Heart left ventricle (tissue), 13 donors: ENCODE measurements at regions not wholly inside any gene's neighbourhood (a gene's known extent, or its start where the extent isn't known, plus 50 kb on each side); places are given as distances from the start of the nearest gene placed in this dataset.

Experiments
- POLR2A ChIP-seq, 2 donors: fragments of 450-650 bp; IDR thresholded peaks; one replicate each; pipeline ENCODE4 v1.6.1; 2017; ENCODE audit warnings: antibody characterized with exemption in 2 of 2, mild to moderate bottlenecking in 2 of 2, moderate library complexity in 2 of 2
- TF ChIP-seq, protein P1 (sequence below), 12 donors: fragments of 200-600 bp; sonication (generic) in 4 of 12; IDR thresholded peaks; one replicate each; pipeline versions ENCODE4 v1.5.0 to v1.8.0; 2018 to 2022; ENCODE audit warnings: antibody characterized with exemption in 12 of 12, mild to moderate bottlenecking in 5 of 12
- donor health status: ischemic (EF 13 %, LVEDD 7.1; RV severe dilation, severe dysfunction).
- donor health status: DM: no; HTN: yes; CAD: no.
- donor health status: DM: no; HTN: no; CAD: no.
- donor health status: ischemic (EF 25% LVEDD 6.9; RV normal size, moderate dysfunction).
- donor health status: ischemic (EF 25% LVEDD 5.7; RV mildly dilated, moderate dysfunction).
- donor health status: ischemic (EF 35%, LVEDD 5.7; RV mildly dilated, moderate dysfunction).
- donor health status: nonischemic (EF 11% LVEDD 7.7; RV severe dilation, severe dysfunction).
- donor health status: DM: yes; HTN: yes; CAD: no.
- donor health status: PGD.
- donor health status: ischemic (EF 29% LVEDD 5.4; RV normal size, mild dysfunction).
- donor health status: nonischemic (EF 23%, LVEDD 6.1; RV moderate dilation, normal function).

GRCh38 chr13:44833139-44833538 is 156.1 kb downstream of the NUFIP1 start:
- no peak for TF ChIP-seq POLR2A (IDR thresholded peaks at IDR 0.05)
- TF ChIP-seq, protein P1, sequence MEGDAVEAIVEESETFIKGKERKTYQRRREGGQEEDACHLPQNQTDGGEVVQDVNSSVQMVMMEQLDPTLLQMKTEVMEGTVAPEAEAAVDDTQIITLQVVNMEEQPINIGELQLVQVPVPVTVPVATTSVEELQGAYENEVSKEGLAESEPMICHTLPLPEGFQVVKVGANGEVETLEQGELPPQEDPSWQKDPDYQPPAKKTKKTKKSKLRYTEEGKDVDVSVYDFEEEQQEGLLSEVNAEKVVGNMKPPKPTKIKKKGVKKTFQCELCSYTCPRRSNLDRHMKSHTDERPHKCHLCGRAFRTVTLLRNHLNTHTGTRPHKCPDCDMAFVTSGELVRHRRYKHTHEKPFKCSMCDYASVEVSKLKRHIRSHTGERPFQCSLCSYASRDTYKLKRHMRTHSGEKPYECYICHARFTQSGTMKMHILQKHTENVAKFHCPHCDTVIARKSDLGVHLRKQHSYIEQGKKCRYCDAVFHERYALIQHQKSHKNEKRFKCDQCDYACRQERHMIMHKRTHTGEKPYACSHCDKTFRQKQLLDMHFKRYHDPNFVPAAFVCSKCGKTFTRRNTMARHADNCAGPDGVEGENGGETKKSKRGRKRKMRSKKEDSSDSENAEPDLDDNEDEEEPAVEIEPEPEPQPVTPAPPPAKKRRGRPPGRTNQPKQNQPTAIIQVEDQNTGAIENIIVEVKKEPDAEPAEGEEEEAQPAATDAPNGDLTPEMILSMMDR (IDR thresholded peaks at IDR 0.05), result no peak
